ENCODE measurements at regions not wholly inside any gene's neighbourhood (a gene's known extent, or its start where the extent isn't known, plus 50 kb on each side); places are given as distances from the start of the nearest gene placed in this dataset.
"Not testable (repeated sequence)": the region's sequence is repeated elsewhere in the genome, so short reads cannot be mapped to it uniquely, and the experiment has no call there.

DNA sequence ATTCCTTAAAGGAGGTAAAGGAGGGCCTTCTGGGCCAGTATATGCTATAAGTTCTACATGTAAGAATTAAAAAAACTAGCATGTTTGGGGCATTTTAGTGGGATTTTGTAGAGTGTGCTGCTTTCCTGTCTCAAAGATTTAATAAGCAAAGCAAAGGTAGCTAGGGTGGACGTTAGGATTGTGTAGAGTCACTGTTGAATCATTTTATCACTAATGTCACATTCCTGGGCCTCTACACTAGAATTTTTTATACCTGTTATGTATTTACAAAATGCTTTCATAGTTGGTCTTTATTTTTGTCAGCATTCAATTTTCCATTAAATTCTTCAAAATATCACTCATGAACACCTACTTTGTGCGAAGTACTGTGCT, 139.4 kb upstream of the PHYHIPL start:
- peaks cover 1% of the 10 kb centered on the region for H3K27me3 Mint-ChIP-seq (ENCODE audit: low read depth)
- TF ChIP-seq, protein P1, sequence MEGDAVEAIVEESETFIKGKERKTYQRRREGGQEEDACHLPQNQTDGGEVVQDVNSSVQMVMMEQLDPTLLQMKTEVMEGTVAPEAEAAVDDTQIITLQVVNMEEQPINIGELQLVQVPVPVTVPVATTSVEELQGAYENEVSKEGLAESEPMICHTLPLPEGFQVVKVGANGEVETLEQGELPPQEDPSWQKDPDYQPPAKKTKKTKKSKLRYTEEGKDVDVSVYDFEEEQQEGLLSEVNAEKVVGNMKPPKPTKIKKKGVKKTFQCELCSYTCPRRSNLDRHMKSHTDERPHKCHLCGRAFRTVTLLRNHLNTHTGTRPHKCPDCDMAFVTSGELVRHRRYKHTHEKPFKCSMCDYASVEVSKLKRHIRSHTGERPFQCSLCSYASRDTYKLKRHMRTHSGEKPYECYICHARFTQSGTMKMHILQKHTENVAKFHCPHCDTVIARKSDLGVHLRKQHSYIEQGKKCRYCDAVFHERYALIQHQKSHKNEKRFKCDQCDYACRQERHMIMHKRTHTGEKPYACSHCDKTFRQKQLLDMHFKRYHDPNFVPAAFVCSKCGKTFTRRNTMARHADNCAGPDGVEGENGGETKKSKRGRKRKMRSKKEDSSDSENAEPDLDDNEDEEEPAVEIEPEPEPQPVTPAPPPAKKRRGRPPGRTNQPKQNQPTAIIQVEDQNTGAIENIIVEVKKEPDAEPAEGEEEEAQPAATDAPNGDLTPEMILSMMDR (IDR thresholded peaks at IDR 0.05; ENCODE audit: unreplicated experiment) = no peak
- no peak for DNase-seq (ENCODE audit: low spot score in 2 of 2, unreplicated experiment in 2 of 2)
- H3K4me3 Mint-ChIP-seq = no peak overlapping the region
- peaks cover 10% of the 10 kb centered on the region for H3K9me3 Mint-ChIP-seq
- no peak overlapping the region for H3K27ac Mint-ChIP-seq
- H3K36me3 Mint-ChIP-seq = no peaks in the 10 kb centered on the region
- no peaks in the 10 kb centered on the region for H3K4me1 Mint-ChIP-seq

DNA sequence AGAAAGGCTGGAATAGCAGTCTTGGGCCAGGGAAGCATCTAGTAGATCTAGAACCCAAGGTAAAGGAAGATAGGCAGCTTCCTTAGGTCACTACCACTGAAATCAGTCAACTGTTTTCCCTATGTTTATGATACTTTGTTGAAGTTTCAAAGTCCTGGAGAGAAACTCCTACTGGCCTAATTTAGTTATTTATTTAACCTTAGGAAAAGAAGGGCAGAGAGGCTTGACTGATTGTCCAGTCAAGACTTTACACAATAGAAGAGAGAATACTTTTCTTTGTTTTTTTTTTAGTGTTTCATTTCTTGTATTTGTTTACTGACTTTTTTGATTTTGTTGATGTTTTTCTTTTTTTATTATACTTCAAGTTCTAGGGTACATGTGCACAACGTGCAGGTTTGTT, 138.9 kb upstream of the PHYHIPL start:
- TF ChIP-seq, protein P1 (IDR thresholded peaks at IDR 0.05; ENCODE audit: unreplicated experiment) = no peak
- Mint-ChIP-seq H3K4me3 (no peak overlapping the region), H3K27ac (no peak overlapping the region), H3K36me3 (no peaks in the 10 kb centered on the region), H3K4me1 (no peaks in the 10 kb centered on the region), H3K27me3 (ENCODE audit: low read depth) (peaks cover 1% of the 10 kb centered on the region), H3K9me3 (peaks cover 13% of the 10 kb centered on the region)
- no peak for DNase-seq (ENCODE audit: low spot score in 2 of 2, unreplicated experiment in 2 of 2)

DNA sequence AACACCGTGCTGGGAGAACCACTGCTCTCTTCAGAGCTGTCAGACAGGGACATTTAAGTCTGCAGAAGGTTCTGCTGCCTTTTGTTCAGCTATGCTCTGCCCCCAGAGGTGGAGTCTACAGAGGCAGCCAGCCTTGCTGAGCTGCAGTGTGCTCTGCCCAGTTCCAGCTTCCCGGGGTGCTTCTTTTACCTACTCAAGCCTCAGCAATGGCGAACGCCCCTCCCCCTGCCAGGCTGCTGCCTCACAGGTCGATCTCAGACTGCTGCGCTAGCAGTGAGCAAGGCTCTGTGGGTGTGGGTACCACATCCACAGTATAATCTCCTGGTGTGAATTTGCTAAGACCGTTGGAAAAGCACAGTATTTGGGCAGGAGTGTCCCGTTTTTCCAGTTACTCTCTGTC, 133.1 kb upstream of the PHYHIPL start:
- H3K36me3 Mint-ChIP-seq; H3K27ac Mint-ChIP-seq; H3K27me3 Mint-ChIP-seq (ENCODE audit: low read depth); H3K4me3 Mint-ChIP-seq; DNase-seq (ENCODE audit: low spot score in 2 of 2, unreplicated experiment in 2 of 2); H3K4me1 Mint-ChIP-seq: not testable (repeated sequence)
- peaks cover 15% of the 10 kb centered on the region for H3K9me3 Mint-ChIP-seq

DNA sequence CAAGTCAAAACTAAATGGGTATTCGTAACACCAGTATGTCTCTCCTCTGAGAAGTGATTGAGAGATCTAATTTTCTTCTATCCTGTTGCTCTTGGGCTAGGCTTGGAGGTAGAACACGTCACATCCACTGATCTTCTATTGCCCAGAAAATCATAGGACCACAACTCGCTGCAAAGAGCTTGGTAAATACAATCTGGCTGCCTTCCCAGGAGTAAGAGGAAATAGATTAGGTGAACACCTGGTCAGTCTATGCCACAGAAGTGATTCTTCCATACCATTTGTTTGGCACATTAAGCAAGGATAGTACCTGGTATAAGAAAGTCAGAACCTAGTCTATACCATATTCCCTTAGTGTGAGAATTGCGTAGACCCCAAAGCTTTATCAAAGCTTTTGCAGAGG, 129.3 kb upstream of the PHYHIPL start:
- Mint-ChIP-seq H3K27ac (no peak overlapping the region), H3K27me3 (ENCODE audit: low read depth) (no peaks in the 10 kb centered on the region), H3K4me3 (no peak overlapping the region), H3K4me1 (no peaks in the 10 kb centered on the region), H3K9me3 (peaks cover 20% of the 10 kb centered on the region), H3K36me3 (peaks cover 4% of the 10 kb centered on the region)
- TF ChIP-seq, protein P1 (IDR thresholded peaks at IDR 0.05; ENCODE audit: unreplicated experiment) = no peak
- no peak for DNase-seq (ENCODE audit: low spot score in 2 of 2, unreplicated experiment in 2 of 2)

DNA sequence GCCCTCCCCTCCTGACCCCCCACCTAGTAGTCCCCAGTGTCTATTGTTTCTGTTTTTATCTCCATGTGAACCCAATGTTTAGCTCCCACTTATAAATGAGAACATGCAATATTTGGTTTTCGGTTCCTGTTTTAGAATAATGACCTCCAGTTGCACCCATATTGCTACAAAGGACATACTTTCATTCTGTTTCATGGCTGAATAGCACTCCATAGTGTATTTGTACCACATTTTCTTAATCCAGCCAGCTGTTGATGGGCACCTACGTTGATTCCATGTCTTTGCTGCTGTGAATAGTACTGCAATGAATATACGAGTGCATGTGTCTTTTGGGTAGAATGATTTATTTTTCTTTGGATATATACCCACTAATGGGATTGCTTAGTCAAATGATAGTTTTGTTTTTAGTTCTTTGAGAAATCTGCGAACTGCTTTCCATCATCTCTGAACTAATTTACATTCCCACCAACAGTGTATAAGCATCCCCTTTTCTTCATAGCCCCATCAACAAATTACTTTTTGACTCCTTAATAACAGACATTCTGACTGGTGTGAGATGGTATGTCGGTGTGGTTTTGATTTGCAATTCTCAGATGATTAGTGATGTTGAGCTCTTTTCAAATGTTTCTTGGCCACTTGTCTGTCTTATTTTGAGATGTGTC, 128.4 kb upstream of the PHYHIPL start:
- Mint-ChIP-seq H3K27me3 (ENCODE audit: low read depth) (no peaks in the 10 kb centered on the region), H3K4me3 (no peak overlapping the region), H3K4me1 (no peaks in the 10 kb centered on the region), H3K36me3 (peaks cover 4% of the 10 kb centered on the region), H3K27ac (no peak overlapping the region), H3K9me3 (peaks cover 24% of the 10 kb centered on the region)
- DNase-seq (ENCODE audit: low spot score in 2 of 2, unreplicated experiment in 2 of 2) = no peak
- TF ChIP-seq, protein P1 (IDR thresholded peaks at IDR 0.05; ENCODE audit: unreplicated experiment) = no peak

DNA sequence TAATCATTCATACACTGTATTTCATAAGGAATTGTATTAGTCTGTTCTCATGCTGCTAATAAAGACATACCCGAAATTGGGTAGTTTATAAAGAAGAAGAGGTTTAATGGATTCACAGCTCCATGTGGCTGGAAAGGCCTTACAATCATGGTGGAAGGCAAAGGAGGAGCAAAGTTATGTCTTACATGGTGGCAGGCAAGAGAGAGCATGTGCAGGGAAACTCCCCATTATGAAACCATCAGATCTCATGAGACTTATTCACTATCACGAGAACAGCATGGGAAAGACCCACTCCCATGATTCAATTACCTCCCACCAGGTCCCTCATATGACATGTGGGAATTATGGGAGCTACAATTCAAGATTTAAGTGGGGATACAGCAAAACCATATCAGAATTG, 122.9 kb upstream of the PHYHIPL start:
- not testable (repeated sequence) for DNase-seq (ENCODE audit: low spot score in 2 of 2, unreplicated experiment in 2 of 2); H3K27me3 Mint-ChIP-seq (ENCODE audit: low read depth); H3K4me1 Mint-ChIP-seq; H3K36me3 Mint-ChIP-seq; H3K4me3 Mint-ChIP-seq; H3K27ac Mint-ChIP-seq
- H3K9me3 Mint-ChIP-seq = peaks cover 30% of the 10 kb centered on the region

DNA sequence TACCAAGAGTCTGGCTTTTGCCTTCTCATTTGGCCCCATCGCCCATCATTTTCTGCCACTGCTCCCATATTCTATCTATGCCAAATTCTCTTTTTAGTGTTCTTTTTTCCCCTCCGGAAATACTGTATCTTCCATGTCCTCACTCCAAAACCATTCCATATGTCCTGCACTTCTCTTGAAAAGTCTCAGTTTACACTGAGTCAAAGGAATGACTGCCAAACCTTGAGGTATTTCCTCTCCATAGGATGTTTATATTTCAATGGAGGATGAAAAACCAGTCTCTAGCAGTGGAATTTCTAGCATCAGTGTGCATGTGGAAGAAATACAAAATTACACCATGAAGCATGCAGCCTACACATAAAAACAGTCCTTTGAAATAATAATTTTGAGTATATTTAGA, 121.4 kb upstream of the PHYHIPL start:
- Mint-ChIP-seq H3K36me3 (peaks cover 4% of the 10 kb centered on the region), H3K27ac (no peak overlapping the region), H3K4me1 (no peaks in the 10 kb centered on the region), H3K27me3 (ENCODE audit: low read depth) (no peaks in the 10 kb centered on the region), H3K9me3 (peaks cover 28% of the 10 kb centered on the region), H3K4me3 (no peak overlapping the region)
- DNase-seq (ENCODE audit: low spot score in 2 of 2, unreplicated experiment in 2 of 2) = no peak
- TF ChIP-seq, protein P1 (IDR thresholded peaks at IDR 0.05; ENCODE audit: unreplicated experiment) = no peak
